ENCODE measurements at regions not wholly inside any gene's neighbourhood (a gene's known extent, or its start where the extent isn't known, plus 50 kb on each side); places are given as distances from the start of the nearest gene placed in this dataset.

GRCh38 chr13:93147946-93148345 lies 78.7 kb upstream of the GPC6 start:
- TF ChIP-seq, protein P1, sequence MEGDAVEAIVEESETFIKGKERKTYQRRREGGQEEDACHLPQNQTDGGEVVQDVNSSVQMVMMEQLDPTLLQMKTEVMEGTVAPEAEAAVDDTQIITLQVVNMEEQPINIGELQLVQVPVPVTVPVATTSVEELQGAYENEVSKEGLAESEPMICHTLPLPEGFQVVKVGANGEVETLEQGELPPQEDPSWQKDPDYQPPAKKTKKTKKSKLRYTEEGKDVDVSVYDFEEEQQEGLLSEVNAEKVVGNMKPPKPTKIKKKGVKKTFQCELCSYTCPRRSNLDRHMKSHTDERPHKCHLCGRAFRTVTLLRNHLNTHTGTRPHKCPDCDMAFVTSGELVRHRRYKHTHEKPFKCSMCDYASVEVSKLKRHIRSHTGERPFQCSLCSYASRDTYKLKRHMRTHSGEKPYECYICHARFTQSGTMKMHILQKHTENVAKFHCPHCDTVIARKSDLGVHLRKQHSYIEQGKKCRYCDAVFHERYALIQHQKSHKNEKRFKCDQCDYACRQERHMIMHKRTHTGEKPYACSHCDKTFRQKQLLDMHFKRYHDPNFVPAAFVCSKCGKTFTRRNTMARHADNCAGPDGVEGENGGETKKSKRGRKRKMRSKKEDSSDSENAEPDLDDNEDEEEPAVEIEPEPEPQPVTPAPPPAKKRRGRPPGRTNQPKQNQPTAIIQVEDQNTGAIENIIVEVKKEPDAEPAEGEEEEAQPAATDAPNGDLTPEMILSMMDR (conservative IDR thresholded peaks at IDR 0.05; ENCODE audit: low read depth, low read length) = no peak
- TF ChIP-seq POLR2A (IDR thresholded peaks at IDR 0.05; ENCODE audit: low read depth, low read length) (no peak), RAD21 (IDR thresholded peaks at IDR 0.05; ENCODE audit: low read length) (no peak)
- TF ChIP-seq, protein P2, sequence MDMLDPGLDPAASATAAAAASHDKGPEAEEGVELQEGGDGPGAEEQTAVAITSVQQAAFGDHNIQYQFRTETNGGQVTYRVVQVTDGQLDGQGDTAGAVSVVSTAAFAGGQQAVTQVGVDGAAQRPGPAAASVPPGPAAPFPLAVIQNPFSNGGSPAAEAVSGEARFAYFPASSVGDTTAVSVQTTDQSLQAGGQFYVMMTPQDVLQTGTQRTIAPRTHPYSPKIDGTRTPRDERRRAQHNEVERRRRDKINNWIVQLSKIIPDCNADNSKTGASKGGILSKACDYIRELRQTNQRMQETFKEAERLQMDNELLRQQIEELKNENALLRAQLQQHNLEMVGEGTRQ (IDR thresholded peaks at IDR 0.05; ENCODE audit: low read depth, low read length) = no peak
